Calu3 (cell line): ENCODE measurements at regions not wholly inside any gene's neighbourhood (a gene's known extent, or its start where the extent isn't known, plus 50 kb on each side); places are given as distances from the start of the nearest gene placed in this dataset.

Source experiments
- BruUV-seq: library from RNA; stranded (reverse); fragments of 400-500 nt; replicated peaks from 2 replicates; lab custom pipeline; 2021; lab: Mats Ljungman, UMichigan
- CTCF ChIA-PET: fragments of 300-600 bp; sonication (Branson Sonifier 250); formaldehyde crosslinking; loops from one replicate; lab custom pipeline; 2022; ENCODE audit warnings: antibody characterized with exemption; lab: Charles Lee
- DNase-seq: peaks from one replicate; pipeline ENCODE4 v3.0.0; 2022
- H3K27ac Mint-ChIP-seq: one replicate; pipeline ENCODE4 v1.8.0; 2022; ENCODE audit warnings: mixed read lengths; ENCODE audit not compliant: unreplicated experiment
- H3K27me3 Mint-ChIP-seq: one replicate; pipeline ENCODE4 v1.8.0; 2022; ENCODE audit warnings: mixed read lengths; ENCODE audit not compliant: unreplicated experiment
- H3K36me3 Mint-ChIP-seq: one replicate; pipeline ENCODE4 v1.8.0; 2022; ENCODE audit warnings: mild to moderate bottlenecking, moderate library complexity, mixed read lengths; ENCODE audit not compliant: insufficient read depth, unreplicated experiment
- H3K4me1 Mint-ChIP-seq: one replicate; pipeline ENCODE4 v1.8.0; 2022; ENCODE audit warnings: mild to moderate bottlenecking, low read depth, mixed read lengths; ENCODE audit not compliant: unreplicated experiment
- H3K4me3 Mint-ChIP-seq: one replicate; pipeline ENCODE4 v1.8.0; 2022; ENCODE audit warnings: mild to moderate bottlenecking, low read depth, moderate library complexity, mixed read lengths; ENCODE audit not compliant: unreplicated experiment
- H3K9me3 Mint-ChIP-seq: one replicate; pipeline ENCODE4 v1.8.0; 2022; ENCODE audit warnings: low read depth, mixed read lengths; ENCODE audit not compliant: unreplicated experiment
- CTCF ChIP-seq: fragments of 200-600 bp; IDR thresholded peaks from one replicate; pipeline ENCODE4 v1.8.0; 2022; ENCODE audit warnings: antibody characterized with exemption; ENCODE audit not compliant: unreplicated experiment
- intact Hi-C: fragments of 100-400 bp; cut with micrococcal nuclease; formaldehyde crosslinking; loops from one replicate; pipeline ENCODE4 v1.10.0; 2022; ENCODE audit not compliant: unreplicated experiment

GRCh38 chr3:31159331-31160039, 265.0 kb upstream of the GADL1 start:
- no peak for DNase-seq
- Mint-ChIP-seq H3K9me3 (peaks cover 4% of the 10 kb centered on the region), H3K27me3 (no peaks in the 10 kb centered on the region), H3K4me3 (no peak overlapping the region), H3K27ac (no peak overlapping the region), H3K36me3 (no peaks in the 10 kb centered on the region), H3K4me1 (no peaks in the 10 kb centered on the region)
- intact Hi-C loops: loop anchor here (10.0 kb wide), 1 partner anchor 215 kb away; no protein-coding TSS in a partner anchor
- BruUV-seq: no TSS peak
- CTCF ChIA-PET: no interaction called here
- TF ChIP-seq CTCF: no peak

- Mint-ChIP-seq H3K27me3 (no peaks in the 10 kb centered on the region), H3K36me3 (no peaks in the 10 kb centered on the region), H3K9me3 (no peaks in the 10 kb centered on the region), H3K4me3 (no peak overlapping the region), H3K4me1 (peaks cover 11% of the 10 kb centered on the region), H3K27ac (no peak overlapping the region)
- DNase-seq: no peak
- BruUV-seq: no TSS peak
- intact Hi-C loops: loop anchor here (10.0 kb wide), 1 partner anchor 213 kb away; no protein-coding TSS in a partner anchor
- no peak for TF ChIP-seq CTCF
- CTCF ChIA-PET: no interaction called here
These were observed 267.4 kb upstream of the GADL1 start for GRCh38 chr3:31161889-31162288.

GRCh38 chr3:31164381-31164780, 269.9 kb upstream of the GADL1 start:
- CTCF ChIA-PET: no interaction called here
- BruUV-seq: no TSS peak
- H3K36me3 Mint-ChIP-seq: no peaks in the 10 kb centered on the region
- no peak overlapping the region for H3K27ac Mint-ChIP-seq
- no peak for TF ChIP-seq CTCF
- peaks cover 3% of the 10 kb centered on the region for H3K9me3 Mint-ChIP-seq
- no peak overlapping the region for H3K4me3 Mint-ChIP-seq
- intact Hi-C loops: loop anchor here (10.0 kb wide), 1 partner anchor 210 kb away; no protein-coding TSS in a partner anchor
- H3K4me1 Mint-ChIP-seq: peaks cover 11% of the 10 kb centered on the region
- H3K27me3 Mint-ChIP-seq: no peaks in the 10 kb centered on the region
- DNase-seq: no peak

GRCh38 chr3:31165399-31165860, 271.0 kb upstream of the GADL1 start:
- TF ChIP-seq CTCF: no peak
- Mint-ChIP-seq H3K4me3 (no peak overlapping the region), H3K27me3 (no peaks in the 10 kb centered on the region), H3K27ac (no peak overlapping the region), H3K36me3 (no peaks in the 10 kb centered on the region), H3K9me3 (peaks cover 3% of the 10 kb centered on the region), H3K4me1 (peaks cover 16% of the 10 kb centered on the region)
- intact Hi-C loops: loop anchor here (5.0 to 10.0 kb wide), 2 partner anchors 209 to 367 kb away; partner anchors contain the start of gene STT3B
- CTCF ChIA-PET: no interaction called here
- no TSS peak for BruUV-seq
- no peak for DNase-seq
